ENCODE measurements at regions not wholly inside any gene's neighbourhood (a gene's known extent, or its start where the extent isn't known, plus 50 kb on each side); places are given as distances from the start of the nearest gene placed in this dataset.

GRCh38 chr10:4255751-4256150 lies 470.7 kb upstream of the KLF6 start:
- no peaks in the 10 kb centered on the region for H3K9me3 ChIP-seq (ENCODE audit: low read length)
- ChIA-PET POLR2A (no interaction called here), CTCF (no interaction called here)
- no peak overlapping the region for H3K27ac Mint-ChIP-seq
- H3K36me3 ChIP-seq (ENCODE audit: insufficient read depth, low read length), result no peaks in the 10 kb centered on the region
- H3K27me3 Mint-ChIP-seq, result no peaks in the 10 kb centered on the region
- no peak overlapping the region for H3K4me3 ChIP-seq (ENCODE audit: low read length)
- H3K9me3 Mint-ChIP-seq, result no peaks in the 10 kb centered on the region
- no peak overlapping the region for H3K27ac ChIP-seq (ENCODE audit: low read depth, low read length)
- H3K36me3 Mint-ChIP-seq, result peaks cover 0 to 10% (median 0%) of the 10 kb centered on the region in 3 donors
- no peaks in the 10 kb centered on the region for H3K27me3 ChIP-seq (ENCODE audit: insufficient read depth, low read length, poor library complexity, severe bottlenecking)
- no peaks in the 10 kb centered on the region for H3K4me1 ChIP-seq (ENCODE audit: insufficient read depth, low read length)
- H3K4me1 Mint-ChIP-seq, result peaks cover 0 to under 1% (median 0%) of the 10 kb centered on the region in 3 donors
- DNase-seq, result no peak
- no peak overlapping the region for H3K4me3 Mint-ChIP-seq

- no peak overlapping the region for H3K27ac Mint-ChIP-seq
- H3K36me3 ChIP-seq (ENCODE audit: insufficient read depth, low read length), result no peaks in the 10 kb centered on the region
- no peak for DNase-seq
- POLR2A ChIA-PET, result no interaction called here
- CTCF ChIA-PET, result interaction anchor here (1.0 kb wide), 1 partner anchor 20 kb away, joined by 3 read pairs; no protein-coding TSS in a partner anchor
- H3K4me1 ChIP-seq (ENCODE audit: insufficient read depth, low read length), result no peaks in the 10 kb centered on the region
- H3K27me3 ChIP-seq (ENCODE audit: insufficient read depth, low read length, poor library complexity, severe bottlenecking), result no peaks in the 10 kb centered on the region
- no peak overlapping the region for H3K27ac ChIP-seq (ENCODE audit: low read depth, low read length)
- peaks cover 0 to 10% (median 0%) of the 10 kb centered on the region in 3 donors for H3K4me1 Mint-ChIP-seq
- no peaks in the 10 kb centered on the region for H3K9me3 ChIP-seq (ENCODE audit: low read length)
- peaks cover 0 to 1% of the 10 kb centered on the region in 2 donors for H3K27me3 Mint-ChIP-seq
- no peaks in the 10 kb centered on the region for H3K9me3 Mint-ChIP-seq
- H3K4me3 Mint-ChIP-seq, result no peak overlapping the region
- H3K36me3 Mint-ChIP-seq, result peaks cover 0 to 10% (median 0%) of the 10 kb centered on the region in 3 donors
- H3K4me3 ChIP-seq (ENCODE audit: low read length), result no peak overlapping the region
Observed at GRCh38 chr10:4254101-4254994, 469.3 kb upstream of the KLF6 start.

GRCh38 chr10:4252701-4253100 lies 467.7 kb upstream of the KLF6 start:
- peaks cover 0 to 1% of the 10 kb centered on the region in 2 donors for H3K27me3 Mint-ChIP-seq
- no peak for DNase-seq
- ChIA-PET POLR2A (no interaction called here), CTCF (no interaction called here)
- H3K4me1 Mint-ChIP-seq, result peaks cover 0 to 15% (median 0%) of the 10 kb centered on the region in 3 donors
- no peaks in the 10 kb centered on the region for H3K27me3 ChIP-seq (ENCODE audit: insufficient read depth, low read length, poor library complexity, severe bottlenecking)
- no peaks in the 10 kb centered on the region for H3K4me1 ChIP-seq (ENCODE audit: insufficient read depth, low read length)
- H3K9me3 ChIP-seq (ENCODE audit: low read length), result no peaks in the 10 kb centered on the region
- no peak overlapping the region for H3K27ac ChIP-seq (ENCODE audit: low read depth, low read length)
- H3K36me3 Mint-ChIP-seq, result peaks cover 0 to 10% (median 0%) of the 10 kb centered on the region in 3 donors
- no peak overlapping the region for H3K4me3 ChIP-seq (ENCODE audit: low read length)
- H3K27ac Mint-ChIP-seq, result no peak overlapping the region
- H3K4me3 Mint-ChIP-seq, result no peak overlapping the region
- H3K9me3 Mint-ChIP-seq, result no peaks in the 10 kb centered on the region
- H3K36me3 ChIP-seq (ENCODE audit: insufficient read depth, low read length), result no peaks in the 10 kb centered on the region

- peaks cover 7 to 32% (median 16%) of the 10 kb centered on the region in 3 donors for H3K4me1 Mint-ChIP-seq
- no peaks in the 10 kb centered on the region for H3K36me3 ChIP-seq (ENCODE audit: insufficient read depth, low read length)
- H3K36me3 Mint-ChIP-seq, result peaks cover 0 to 12% (median 3%) of the 10 kb centered on the region in 3 donors
- ChIA-PET CTCF (no interaction called here), POLR2A (interaction anchor here (0.9 kb wide), 1 partner anchor 10 kb away, joined by 4 read pairs; no protein-coding TSS in a partner anchor)
- no peak for DNase-seq
- no peaks in the 10 kb centered on the region for H3K9me3 ChIP-seq (ENCODE audit: low read length)
- H3K4me3 Mint-ChIP-seq, result no peak overlapping the region
- no peaks in the 10 kb centered on the region for H3K4me1 ChIP-seq (ENCODE audit: insufficient read depth, low read length)
- H3K9me3 Mint-ChIP-seq, result no peaks in the 10 kb centered on the region
- no peaks in the 10 kb centered on the region for H3K27me3 ChIP-seq (ENCODE audit: insufficient read depth, low read length, poor library complexity, severe bottlenecking)
- no peak overlapping the region for H3K27ac ChIP-seq (ENCODE audit: low read depth, low read length)
- H3K27ac Mint-ChIP-seq, result no peak overlapping the region
- peaks cover 0 to 3% of the 10 kb centered on the region in 2 donors for H3K27me3 Mint-ChIP-seq
- no peak overlapping the region for H3K4me3 ChIP-seq (ENCODE audit: low read length)
Observed at GRCh38 chr10:4250587-4250887, 465.5 kb upstream of the KLF6 start.

GRCh38 chr10:4249841-4250586 lies 465.0 kb upstream of the KLF6 start:
- no peak for DNase-seq
- Mint-ChIP-seq H3K36me3 (peaks cover 0 to 9% (median 3%) of the 10 kb centered on the region in 3 donors), H3K27me3 (peaks cover 0 to 3% of the 10 kb centered on the region in 2 donors), H3K27ac (no peak overlapping the region), H3K4me3 (no peak overlapping the region), H3K9me3 (no peaks in the 10 kb centered on the region), H3K4me1 (peaks cover 7 to 32% (median 16%) of the 10 kb centered on the region in 3 donors)
- no peaks in the 10 kb centered on the region for H3K4me1 ChIP-seq (ENCODE audit: insufficient read depth, low read length)
- H3K9me3 ChIP-seq (ENCODE audit: low read length), result no peaks in the 10 kb centered on the region
- ChIA-PET POLR2A (interaction anchor here (0.9 kb wide), 1 partner anchor 11 kb away, joined by 4 read pairs; no protein-coding TSS in a partner anchor), CTCF (interaction anchor here (1.1 kb wide), 1 partner anchor 15 kb away, joined by 3 read pairs; no protein-coding TSS in a partner anchor)
- no peak overlapping the region for H3K27ac ChIP-seq (ENCODE audit: low read depth, low read length)
- no peak overlapping the region for H3K4me3 ChIP-seq (ENCODE audit: low read length)
- no peaks in the 10 kb centered on the region for H3K36me3 ChIP-seq (ENCODE audit: insufficient read depth, low read length)
- no peaks in the 10 kb centered on the region for H3K27me3 ChIP-seq (ENCODE audit: insufficient read depth, low read length, poor library complexity, severe bottlenecking)

- Mint-ChIP-seq H3K27ac (no peak overlapping the region), H3K4me1 (peaks cover 13 to 39% (median 27%) of the 10 kb centered on the region in 3 donors), H3K9me3 (no peaks in the 10 kb centered on the region), H3K27me3 (peaks cover 0 to 3% of the 10 kb centered on the region in 2 donors), H3K4me3 (no peak overlapping the region), H3K36me3 (peaks cover 0 to 7% (median 3%) of the 10 kb centered on the region in 3 donors)
- H3K36me3 ChIP-seq (ENCODE audit: insufficient read depth, low read length), result no peaks in the 10 kb centered on the region
- ChIA-PET POLR2A (no interaction called here), CTCF (no interaction called here)
- H3K4me1 ChIP-seq (ENCODE audit: insufficient read depth, low read length), result no peaks in the 10 kb centered on the region
- no peak overlapping the region for H3K4me3 ChIP-seq (ENCODE audit: low read length)
- DNase-seq, result no peak
- H3K27ac ChIP-seq (ENCODE audit: low read depth, low read length), result no peak overlapping the region
- H3K27me3 ChIP-seq (ENCODE audit: insufficient read depth, low read length, poor library complexity, severe bottlenecking), result no peaks in the 10 kb centered on the region
- H3K9me3 ChIP-seq (ENCODE audit: low read length), result no peaks in the 10 kb centered on the region
Observed at GRCh38 chr10:4247379-4247778, 462.4 kb upstream of the KLF6 start.

- ChIA-PET CTCF (no interaction called here), POLR2A (interaction anchor here (0.5 kb wide), 1 partner anchor 127 kb away, joined by 9 read pairs; no protein-coding TSS in a partner anchor)
- Mint-ChIP-seq H3K27me3 (peaks cover 0 to 3% of the 10 kb centered on the region in 2 donors), H3K4me1 (peaks cover 13 to 41% (median 32%) of the 10 kb centered on the region in 3 donors), H3K9me3 (no peaks in the 10 kb centered on the region), H3K4me3 (peak overlapping the region in 6 of 7 donors; percentile 58 to 78 (median 66)), H3K36me3 (peaks cover 0 to 7% (median 3%) of the 10 kb centered on the region in 3 donors), H3K27ac (peak overlapping the region in 4 of 8 donors; percentile 11 to 44 (median 33))
- no peaks in the 10 kb centered on the region for H3K9me3 ChIP-seq (ENCODE audit: low read length)
- no peak for DNase-seq
- H3K27ac ChIP-seq (ENCODE audit: low read depth, low read length), result no peak overlapping the region
- H3K4me3 ChIP-seq (ENCODE audit: low read length), result no peak overlapping the region
- no peaks in the 10 kb centered on the region for H3K4me1 ChIP-seq (ENCODE audit: insufficient read depth, low read length)
- no peaks in the 10 kb centered on the region for H3K27me3 ChIP-seq (ENCODE audit: insufficient read depth, low read length, poor library complexity, severe bottlenecking)
- H3K36me3 ChIP-seq (ENCODE audit: insufficient read depth, low read length), result no peaks in the 10 kb centered on the region
Observed at GRCh38 chr10:4246881-4247358, 461.9 kb upstream of the KLF6 start.

- Mint-ChIP-seq H3K27me3 (peaks cover 0 to 1% of the 10 kb centered on the region in 2 donors), H3K9me3 (no peaks in the 10 kb centered on the region), H3K27ac (no peak overlapping the region), H3K4me3 (no peak overlapping the region), H3K4me1 (peaks cover 13 to 39% (median 31%) of the 10 kb centered on the region in 3 donors), H3K36me3 (peaks cover 0 to 10% (median 3%) of the 10 kb centered on the region in 3 donors)
- Histone ChIP-seq H3K36me3 (ENCODE audit: insufficient read depth, low read length) (no peaks in the 10 kb centered on the region), H3K27ac (ENCODE audit: low read depth, low read length) (no peak overlapping the region), H3K4me3 (ENCODE audit: low read length) (no peak overlapping the region), H3K27me3 (ENCODE audit: insufficient read depth, low read length, poor library complexity, severe bottlenecking) (no peaks in the 10 kb centered on the region), H3K4me1 (ENCODE audit: insufficient read depth, low read length) (no peaks in the 10 kb centered on the region), H3K9me3 (ENCODE audit: low read length) (no peaks in the 10 kb centered on the region)
- no peak for DNase-seq
- ChIA-PET POLR2A (interaction anchor here (0.6 kb wide), 1 partner anchor 9 kb away, joined by 3 read pairs; no protein-coding TSS in a partner anchor), CTCF (no interaction called here)
Observed at GRCh38 chr10:4243651-4244050, 458.6 kb upstream of the KLF6 start.

Measured in CD8-positive, alpha-beta memory T cell (primary cell).